SK-N-DZ (cell line): ENCODE measurements at regions not wholly inside any gene's neighbourhood (a gene's known extent, or its start where the extent isn't known, plus 50 kb on each side); places are given as distances from the start of the nearest gene placed in this dataset.

Experiments used
- DNase-seq: peaks from one replicate; pipeline ENCODE4 v3.0.0-alpha.2; 2015; ENCODE audit warnings: low spot score

DNA sequence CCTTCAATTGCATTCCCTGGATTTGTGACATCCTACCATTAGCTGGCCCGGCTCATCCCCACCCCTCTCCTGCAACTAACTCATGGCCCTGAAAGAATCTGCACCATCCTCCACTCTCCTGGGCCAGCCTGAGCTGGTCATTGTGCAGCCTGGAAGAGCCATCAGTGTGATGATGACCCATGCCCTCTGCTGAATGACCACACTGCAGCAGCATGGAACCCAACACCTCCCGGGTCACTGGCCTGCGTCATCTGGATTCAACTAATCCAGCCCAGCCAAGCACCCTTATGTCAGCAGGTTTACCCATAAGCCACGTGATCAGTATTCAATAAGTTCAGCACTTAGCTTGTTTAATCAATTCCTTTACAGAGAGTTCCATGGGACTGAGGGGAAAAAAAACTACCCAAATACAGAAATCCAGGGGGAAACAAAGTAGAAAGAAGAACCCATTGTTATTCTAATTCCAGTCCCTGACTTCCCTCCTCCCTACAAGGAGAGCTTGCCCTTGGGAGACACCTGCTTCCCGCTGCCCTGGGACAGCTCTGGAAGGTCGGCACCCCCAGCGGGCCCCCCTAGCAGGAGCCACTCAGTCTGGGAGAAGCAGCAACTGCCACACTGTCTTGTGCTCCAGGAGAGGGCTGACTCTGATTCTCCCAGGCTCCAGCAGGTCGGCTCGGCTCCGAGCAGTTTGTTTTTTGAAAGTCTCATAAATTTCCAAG, 309.1 kb upstream of the TLE3 start:
- no peak for DNase-seq

DNA sequence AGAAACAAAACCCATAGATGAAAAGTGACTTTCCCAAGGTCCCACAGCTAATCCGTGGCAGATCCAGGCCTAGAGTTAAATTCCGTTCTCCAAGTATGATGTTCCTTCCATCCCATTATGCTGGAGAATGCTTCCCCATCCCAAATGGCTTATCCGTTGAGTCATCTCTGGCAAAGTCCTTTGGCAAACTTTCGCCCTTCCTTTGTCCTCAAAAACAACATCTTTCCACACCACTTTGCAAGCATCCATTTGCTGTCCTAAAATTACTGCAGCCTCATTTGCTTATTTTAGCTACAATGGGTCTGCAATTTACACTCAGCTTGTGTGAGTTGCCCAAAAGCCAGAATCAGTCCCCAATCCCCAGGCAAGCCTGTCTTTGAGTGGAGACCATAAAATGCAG, 304.0 kb upstream of the TLE3 start:
- DNase-seq = no peak

DNA sequence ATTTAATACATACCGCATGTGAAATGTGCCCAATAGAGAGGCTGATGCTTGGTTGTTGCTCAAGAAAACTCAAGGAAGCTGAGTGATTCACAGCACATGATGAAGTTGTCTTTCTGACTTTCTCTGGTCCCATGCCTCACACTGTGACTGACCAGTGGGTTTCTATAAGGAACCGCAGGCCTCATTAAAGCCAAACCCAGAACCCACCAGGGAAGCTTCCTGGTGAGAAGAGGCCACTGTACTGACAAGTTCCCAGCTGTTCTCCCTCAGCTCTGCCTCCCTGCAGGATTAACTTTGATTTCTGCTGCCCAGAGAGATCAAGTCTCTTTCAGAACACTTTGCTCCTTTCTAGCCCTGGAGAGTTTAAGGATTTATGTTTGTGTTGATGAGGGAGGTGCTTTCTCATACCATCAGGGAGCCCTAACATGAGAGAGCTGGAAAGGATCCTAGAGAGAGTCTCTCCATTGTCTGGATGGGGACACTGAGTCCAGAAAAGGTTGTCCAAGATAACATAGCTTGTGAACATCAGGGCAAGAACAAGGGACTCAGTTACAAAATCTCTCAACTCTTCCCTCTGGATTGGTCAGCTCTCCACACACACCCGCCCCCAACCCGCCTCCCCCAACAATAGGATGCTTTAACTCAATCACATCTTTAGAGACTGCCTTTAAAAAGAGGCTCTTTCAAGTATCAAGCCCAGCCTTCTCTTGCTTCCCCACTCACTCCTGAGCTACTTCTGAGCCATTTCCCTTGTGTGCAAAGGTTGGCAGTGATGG, 303.2 kb upstream of the TLE3 start:
- no peak for DNase-seq

DNA sequence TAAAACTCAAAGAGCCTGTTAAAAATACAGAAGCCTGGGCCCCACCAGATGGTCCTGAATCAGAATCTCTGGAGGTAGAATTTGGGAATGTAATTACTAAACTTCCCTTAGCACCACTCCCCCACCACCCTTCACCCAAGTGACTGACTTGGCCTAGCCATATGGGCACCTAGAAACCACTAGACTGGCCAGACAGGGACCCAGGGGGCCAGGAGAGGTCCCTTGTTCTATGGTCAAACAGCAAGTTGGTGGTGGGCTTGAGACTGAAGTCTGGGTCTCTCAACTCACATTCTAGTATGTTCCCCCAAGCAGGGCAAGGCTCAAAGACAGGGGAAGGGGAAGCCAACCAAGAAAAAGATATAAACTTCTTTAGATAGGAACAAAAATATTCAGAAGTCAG, 301.5 kb upstream of the TLE3 start:
- no peak for DNase-seq

DNA sequence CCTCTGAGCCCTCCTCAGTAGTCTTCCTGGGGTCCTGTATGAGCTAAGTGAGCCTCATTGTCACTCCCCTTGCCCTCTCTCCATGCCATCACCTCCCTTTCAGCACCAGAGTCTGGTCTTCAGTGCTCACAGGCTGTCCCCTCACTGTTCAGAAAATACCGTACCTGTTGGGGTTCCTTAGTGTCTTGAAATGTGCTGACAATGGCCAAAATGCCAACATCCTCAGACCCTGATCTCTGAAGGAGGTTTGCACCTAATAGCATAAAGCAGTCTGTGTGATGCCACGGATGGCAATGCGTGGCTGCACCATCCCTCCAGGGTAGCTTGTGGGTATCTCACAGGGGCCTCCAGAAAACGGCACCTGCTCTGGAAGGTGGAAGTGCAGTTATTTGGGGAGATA, 301.0 kb upstream of the TLE3 start:
- DNase-seq = no peak

DNA sequence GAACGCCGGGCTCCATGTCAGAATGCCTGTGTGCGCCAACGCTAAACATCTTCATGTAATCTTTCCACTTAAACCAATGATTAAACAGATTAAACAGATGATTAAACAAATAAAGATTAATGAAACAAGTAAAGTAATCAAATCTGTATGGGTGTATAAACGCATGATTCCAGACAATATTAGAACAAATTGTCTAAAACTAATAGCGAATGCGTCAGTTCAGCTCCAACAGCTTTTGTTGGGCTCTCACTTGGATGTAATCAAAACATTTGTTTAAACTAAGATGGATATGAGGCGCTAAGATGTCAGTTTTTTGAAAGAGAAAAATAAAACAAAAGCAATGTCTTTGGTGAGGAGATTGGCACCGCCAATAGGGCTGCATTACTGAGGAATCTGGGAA, 299.1 kb upstream of the TLE3 start:
- no peak for DNase-seq

DNA sequence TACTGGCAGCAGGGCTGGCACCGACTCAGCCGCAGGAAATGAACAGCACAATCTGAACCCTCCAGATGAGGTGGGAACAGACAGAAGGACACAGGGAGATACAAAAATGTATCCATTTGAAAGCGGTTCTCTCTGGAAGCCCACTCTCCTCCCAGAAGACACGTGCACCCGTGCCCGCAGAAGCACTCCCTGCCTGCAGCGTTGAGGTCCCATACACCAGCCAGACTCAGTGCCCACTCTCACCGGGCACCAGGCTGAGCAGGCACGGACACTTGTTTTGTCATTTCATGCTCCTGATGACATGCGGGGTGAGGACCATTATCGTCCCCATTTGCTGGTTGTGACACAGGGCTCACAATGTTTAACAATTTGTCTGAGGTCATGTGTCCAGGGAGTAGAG, 297.4 kb upstream of the TLE3 start:
- DNase-seq = no peak

DNA sequence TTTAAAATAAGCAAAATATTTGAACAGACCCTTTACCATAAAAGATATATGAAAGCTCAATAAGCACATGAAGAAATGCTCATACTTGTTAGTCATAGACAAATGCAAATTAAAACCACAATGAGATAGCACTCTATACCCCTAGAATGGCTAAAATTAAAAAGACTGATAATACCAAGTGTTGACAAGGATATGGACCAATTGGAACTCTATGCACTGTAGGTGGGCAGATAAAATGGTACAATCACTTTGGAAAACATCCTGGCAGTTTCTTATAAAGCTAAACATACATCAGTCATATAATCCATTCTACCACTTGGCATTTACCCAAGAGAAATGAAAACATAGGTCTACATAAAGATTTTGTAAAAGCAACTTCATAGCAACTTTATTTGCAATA, 293.0 kb upstream of the TLE3 start:
- DNase-seq = no peak

DNA sequence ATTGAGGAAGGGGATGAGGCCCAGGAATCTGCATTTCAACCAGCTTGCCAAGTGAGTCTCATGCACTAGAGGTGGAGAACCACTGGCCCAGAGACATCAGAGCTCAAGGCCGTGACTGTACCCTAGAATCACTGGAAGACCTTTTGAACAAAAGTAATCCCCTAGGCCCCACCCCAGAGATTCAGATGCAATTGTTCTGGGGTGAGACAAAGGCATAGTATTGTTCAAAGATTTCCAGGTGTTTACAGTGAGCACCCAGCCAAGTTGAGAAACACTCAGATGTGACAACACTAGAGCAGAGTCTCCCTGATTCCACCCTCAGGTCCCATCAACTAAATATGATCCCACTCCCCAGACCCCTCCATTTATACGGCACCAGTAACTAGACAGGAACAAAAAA, 290.3 kb upstream of the TLE3 start:
- DNase-seq = no peak

DNA sequence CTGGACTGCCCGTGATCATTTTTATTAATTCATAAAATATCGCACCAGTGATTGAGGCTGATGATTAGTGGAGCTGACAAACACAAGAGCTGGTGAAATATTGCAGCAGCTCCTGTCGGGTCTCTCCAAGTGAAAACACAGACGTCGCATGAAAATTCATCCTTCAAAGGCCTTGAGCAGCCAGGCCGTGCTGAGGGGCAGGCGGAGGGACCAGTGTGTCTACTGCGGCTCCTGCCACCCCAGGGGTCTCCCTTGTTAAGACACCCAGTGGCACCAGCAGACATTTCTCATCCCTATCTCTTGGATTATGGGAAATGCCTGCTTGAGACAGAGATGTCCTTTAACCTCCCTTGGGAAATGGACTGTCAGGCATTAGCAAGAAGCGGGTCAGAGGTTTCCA, 289.4 kb upstream of the TLE3 start:
- DNase-seq = peak; percentile 92

DNA sequence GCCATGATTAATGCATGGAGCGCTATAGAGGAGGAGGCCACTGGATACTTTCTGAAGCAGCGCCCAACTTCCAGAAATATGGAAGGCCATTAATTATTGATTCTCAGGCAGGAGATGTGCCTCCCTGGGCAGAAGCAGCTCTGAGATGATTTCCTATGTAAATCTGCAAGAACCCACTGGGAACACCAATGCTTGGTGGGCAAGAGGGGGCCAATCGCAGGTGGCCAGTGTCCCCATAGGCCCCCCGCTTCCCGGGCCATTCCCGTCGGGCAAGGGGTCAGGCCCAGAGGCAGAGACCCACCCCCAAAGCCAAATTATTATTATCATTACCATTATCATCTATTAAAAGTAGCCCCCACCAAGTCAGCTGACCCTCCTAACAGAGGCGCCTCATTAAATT, 288.0 kb upstream of the TLE3 start:
- DNase-seq = peak; percentile 55

DNA sequence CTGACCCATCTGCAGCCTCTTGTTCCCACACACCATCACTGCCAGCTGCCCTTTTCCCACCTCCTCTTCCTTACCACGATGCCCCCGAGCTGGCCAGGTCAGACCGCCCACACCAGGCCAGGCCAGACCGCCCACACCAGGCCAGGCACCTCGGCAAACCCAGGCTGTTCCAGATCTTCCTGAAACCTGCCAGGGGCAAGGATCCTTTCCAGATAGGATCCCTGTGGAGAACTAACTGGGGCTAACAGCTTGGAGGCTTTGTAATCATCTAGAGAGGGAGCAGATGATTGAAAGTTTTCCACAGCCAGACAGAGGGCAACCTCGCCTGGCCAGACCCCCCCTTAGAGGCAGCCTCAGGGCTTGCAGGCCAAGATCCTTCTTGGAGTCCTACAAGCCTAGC, 287.3 kb upstream of the TLE3 start:
- peak; percentile 64 for DNase-seq

DNA sequence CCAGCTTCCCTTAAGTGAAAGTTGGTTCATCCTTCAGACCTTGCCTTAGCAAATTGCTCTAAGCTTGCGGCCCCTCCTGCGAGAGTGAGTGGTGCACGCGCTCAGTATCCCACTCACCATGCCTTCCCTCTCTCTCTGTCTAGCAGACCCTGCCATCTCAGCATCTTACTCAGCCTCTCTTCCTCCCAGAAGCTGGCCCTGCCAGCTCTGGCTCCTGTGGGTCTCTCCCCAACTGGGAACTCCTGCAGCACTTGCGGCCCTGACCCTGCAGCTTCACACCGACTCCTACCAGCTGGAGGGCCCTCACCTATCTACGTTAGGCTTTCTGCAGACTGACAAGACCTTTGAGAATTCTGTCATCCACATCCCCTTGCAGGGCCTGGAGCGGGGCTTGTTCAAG, 286.1 kb upstream of the TLE3 start:
- DNase-seq = peak; percentile 25

DNA sequence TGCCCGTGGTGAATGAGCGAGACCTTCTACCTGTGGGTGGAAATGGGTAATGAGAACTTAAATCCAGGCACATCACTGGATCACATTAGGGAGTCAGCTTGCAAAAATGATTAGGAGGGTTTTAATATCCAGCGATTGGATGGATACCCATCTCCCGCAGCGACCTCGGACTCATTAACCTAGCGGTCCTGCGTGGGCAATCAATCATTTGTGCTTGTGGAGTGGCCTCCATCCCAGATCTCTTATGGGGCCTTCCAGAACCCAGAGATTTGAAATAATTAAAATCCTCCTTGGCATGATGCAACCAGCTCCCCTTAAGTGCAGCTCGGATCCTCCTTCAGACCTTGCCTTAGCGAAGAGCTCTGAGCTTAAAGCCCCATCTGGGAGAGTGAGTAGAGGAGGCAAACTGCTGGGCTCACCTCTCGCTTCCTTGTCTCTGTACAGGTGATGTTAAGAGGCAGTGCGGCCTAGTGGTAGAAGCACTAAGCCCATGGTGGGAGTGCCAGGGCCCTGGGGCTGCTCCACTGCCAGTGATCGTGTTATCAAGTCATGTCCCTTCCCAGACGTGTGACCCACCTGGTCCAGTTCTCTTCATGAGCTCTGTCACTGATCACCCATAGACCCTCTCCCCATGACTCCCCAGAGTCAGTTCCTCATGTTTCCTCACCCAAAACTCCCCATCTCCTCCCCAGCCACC, 285.2 kb upstream of the TLE3 start:
- no peak for DNase-seq

DNA sequence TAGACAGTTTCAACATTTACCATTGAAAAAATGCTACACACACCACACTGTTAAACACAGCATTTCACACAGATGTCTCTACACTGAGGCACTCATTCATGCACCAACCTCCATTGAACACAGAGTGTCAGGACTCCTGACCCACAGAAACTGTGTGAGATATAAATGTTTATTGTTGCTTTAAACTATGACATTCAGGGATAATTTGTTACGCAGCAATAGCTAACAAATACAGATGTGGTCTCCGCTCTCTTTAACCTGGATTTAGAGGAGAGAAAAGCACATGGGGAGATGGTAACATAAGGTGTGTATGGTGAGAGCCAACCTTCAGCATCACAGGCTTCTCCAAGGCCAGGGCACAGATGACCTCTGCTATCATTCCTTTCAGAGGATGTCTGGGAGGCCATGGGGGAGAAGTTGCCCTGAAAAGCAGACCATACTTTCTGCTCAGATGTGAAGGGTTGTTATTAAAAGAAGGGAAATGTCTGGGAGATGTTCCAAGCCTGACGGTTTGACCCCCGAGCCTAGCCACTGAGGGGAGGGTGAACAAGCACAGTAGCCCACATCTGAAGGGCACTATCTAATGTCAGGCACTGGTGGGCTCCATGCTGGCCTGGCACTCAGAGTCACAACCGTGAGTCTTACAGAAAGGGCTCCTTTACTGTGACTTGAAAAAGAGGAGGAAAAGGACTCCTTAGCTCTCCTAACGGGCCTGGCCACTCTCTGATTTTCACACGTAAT, 284.5 kb upstream of the TLE3 start:
- DNase-seq = no peak

DNA sequence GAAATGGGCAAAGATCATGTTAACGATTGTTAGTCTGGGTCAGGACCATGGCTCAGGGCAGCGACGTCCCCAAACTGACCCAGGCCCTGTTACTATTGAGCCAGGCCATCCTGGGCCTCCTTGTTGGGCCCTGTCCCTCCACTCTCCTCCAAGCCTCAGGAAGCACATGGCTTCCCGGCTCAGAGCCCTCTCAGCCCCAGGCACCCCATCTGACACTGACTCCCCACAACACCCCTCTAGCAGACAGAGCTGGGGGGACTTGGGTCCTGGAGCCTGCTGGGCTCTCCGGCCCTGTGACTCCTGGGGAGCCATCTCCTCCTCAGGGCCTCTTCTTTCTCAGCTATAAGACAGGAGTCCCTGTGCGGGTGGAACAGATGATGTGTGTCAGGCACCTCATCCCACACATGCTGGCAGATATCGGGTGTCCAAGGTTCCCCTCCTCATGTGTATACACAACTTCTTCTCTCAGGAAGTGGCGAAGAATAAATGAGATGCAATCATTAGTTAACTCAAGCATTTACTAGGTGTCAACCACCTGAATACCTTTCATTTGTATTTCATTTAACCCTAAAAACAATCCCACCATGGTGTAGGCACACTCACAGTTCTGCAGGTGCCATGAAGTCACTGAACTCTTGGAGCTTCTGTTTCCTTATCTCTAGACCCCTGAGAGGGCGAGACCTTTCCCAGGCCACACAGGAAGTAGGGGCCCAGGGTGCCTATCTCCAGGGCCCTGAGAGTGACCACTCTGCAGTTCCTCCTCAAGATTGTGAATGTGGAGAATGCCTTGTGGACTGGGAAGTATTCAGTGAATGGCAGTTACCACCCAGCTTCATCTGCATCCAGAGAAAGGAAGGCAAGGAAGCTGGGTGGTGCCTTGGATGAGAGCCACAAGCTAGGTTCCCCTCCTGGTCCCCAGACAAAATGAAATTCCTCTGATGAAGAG, 282.5 kb upstream of the TLE3 start:
- no peak for DNase-seq

DNA sequence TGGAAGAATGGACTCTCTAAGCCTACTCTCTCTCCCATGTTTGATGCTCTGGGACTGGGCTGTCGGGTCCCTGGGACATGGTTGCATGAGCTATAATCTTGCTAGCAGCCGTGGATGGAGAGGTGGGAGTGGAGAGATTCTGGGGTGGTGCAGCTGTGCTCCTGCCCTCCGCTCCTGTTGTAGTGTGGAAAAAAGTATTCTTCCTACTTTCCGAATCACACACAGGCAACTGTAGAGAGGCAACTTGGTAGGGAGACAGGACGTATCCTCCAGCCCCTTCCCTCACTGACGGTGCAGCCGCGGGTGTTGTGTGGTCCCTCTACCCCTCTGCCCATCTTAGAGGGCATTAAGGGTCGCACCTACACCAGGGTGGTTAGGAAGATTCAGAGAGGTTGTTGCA, 281.4 kb upstream of the TLE3 start:
- DNase-seq = no peak

DNA sequence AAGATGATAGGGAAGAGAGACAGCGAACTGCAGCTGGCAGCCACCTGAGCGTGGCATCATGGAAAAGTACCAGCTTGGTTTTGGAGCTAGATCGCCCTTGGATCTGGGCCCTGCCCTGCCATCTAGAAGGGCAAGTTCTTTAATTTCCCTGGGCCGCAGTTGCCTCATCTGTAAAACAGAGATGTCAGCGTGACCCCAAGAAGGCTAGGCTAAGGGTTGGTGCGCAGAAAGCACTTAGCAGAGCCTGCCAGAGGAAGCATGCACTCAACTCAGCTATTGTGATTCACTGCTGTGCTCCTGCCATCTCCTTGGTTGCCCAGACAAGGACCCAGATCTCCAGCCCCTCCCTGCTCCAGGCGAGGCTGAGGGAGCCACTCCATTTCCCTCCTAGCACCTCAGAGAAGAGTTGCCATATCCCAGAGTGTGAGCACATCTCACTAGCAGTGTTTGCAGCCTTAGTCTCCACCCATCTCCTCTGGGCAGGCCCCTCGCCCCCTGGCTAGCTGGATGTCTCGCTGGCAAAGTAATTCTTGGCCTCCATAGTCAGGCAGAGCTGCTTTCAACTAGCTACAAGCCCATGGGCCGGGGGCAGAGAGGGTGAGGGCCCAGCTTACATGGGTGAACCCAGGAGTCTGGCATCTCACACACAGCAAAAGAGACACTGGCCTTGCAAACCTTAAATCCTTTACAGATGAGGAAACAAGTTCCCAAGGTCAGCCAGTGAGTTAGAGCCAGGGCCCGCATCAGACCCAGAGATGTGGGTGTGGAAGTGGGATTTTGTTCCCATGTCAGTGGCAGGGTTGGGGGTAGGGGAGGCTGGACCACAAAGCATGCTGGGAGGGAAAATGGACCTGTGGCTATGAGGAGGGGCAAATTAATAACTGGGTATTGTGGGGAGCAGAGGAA, 280.7 kb upstream of the TLE3 start:
- peak; percentile 36 for DNase-seq

DNA sequence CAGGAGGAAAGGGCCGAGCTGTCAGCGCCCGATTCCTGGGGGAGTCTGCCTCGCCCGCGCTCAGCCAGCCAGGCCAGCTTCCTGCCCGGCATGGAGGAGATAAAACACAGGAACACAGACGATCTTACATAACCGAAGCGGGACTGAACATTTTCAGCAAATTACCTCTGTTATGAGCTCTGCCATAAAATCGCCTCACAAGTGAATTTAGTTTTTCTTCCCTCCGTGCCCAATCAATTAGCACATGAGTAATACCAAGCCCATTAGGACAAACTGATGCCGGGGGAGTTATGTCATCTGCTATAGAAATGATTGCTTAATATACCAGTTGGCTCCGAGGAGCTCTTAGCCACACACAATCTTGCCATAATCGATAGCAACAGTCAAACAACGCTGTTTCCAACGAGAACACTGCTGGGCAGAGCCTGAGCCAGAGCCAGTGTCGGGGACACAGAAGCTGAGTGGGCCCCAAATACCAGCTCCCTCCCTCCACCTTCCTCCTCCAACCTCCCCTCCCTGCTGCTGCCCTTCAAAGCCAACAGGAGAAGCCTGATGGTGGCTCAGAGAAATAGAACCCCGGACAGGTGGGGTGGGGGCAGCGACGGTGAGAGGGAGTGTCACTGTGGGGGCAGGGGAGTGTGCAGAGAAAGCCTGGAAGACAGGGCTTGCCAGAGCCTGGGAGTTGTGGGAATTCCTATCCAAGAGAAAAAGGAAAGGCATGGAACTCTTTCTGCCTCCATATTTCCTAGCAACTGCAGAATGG, 279.4 kb upstream of the TLE3 start:
- peak; percentile 65 for DNase-seq
